ENCODE measurements at regions not wholly inside any gene's neighbourhood (a gene's known extent, or its start where the extent isn't known, plus 50 kb on each side); places are given as distances from the start of the nearest gene placed in this dataset.

DNA sequence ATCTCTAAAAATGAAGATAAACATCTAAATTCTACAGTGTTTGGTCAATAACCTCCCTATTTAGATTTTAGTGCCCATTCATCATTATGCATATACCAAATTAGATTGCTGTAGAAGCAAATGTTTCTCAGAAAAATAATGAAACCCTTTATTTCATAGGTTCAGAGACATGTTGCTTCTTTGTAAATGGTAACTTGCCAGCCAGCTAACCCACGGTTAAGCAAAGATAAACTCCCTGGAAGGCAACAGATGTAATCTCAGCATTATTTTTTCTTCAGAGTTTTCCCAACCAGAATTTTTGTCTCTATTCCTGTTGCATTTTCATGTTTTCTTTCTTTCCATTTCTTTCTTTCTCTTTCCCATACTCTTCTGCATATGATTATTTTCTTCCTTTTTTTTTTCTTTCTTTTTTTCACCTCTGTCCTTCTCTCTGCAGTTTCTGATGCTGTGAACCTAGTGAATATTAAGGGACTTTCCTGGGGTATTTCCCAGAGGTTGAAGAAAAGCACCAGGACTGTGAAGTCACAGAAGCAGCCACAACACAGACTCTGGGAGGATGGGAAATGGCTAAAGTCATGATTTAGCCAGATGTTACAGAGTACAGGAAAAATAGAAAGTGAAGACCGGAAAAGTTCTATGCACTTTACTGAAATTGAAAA is 50.0 kb upstream of the DSG1 start:
- 51 to 53% methylated on average over 2 of the region's 2 CpGs for WGBS, 2 donors
- no peaks in the 10 kb centered on the region for H3K36me3 ChIP-seq (ENCODE audit: control insufficient read depth in 2 of 2, insufficient read depth in 2 of 2, low read length in 1 of 2)
- H3K4me1 ChIP-seq (ENCODE audit: control insufficient read depth in 2 of 2, insufficient read depth in 2 of 2, low read length in 1 of 2): no peaks in the 10 kb centered on the region
- H3K27me3 ChIP-seq (ENCODE audit: control insufficient read depth in 1 of 2, insufficient read depth in 2 of 2, low read length in 2 of 2): no peaks in the 10 kb centered on the region
- no peaks in the 10 kb centered on the region for H3K9me3 ChIP-seq (ENCODE audit: control insufficient read depth in 2 of 2, insufficient read depth in 1 of 2, low read depth in 1 of 2, low read length in 1 of 2)
- H3K4me3 ChIP-seq (ENCODE audit: low read depth in 1 of 2, low read length in 2 of 2): no peak overlapping the region
- no peak overlapping the region for H3K27ac ChIP-seq (ENCODE audit: low read depth in 2 of 2, low read length in 1 of 2)
